HepG2 (cell line): ENCODE measurements at regions not wholly inside any gene's neighbourhood (a gene's known extent, or its start where the extent isn't known, plus 50 kb on each side); places are given as distances from the start of the nearest gene placed in this dataset.
A peak's percentile ranks its signal among the peaks of the same experiment; 100 is the strongest.

ENCODE experiments used
- ATAC-seq: fragments of 200-7000 bp; cut with Tn5 transposase; 3 replicates; pipeline ENCODE4 v1.9.1; 2020; ENCODE audit warnings: mild to moderate bottlenecking, moderate library complexity
- BruUV-seq: library from RNA; stranded (reverse); fragments of 400-500 nt; replicated peaks from 2 replicates; lab custom pipeline; 2021; lab: Mats Ljungman, UMichigan
- CTCF ChIA-PET: fragments of 300-600 bp; formaldehyde crosslinking; extraction: SDS; loops from one replicate; lab custom pipeline; 2021; ENCODE audit warnings: low total read pairs, inconsistent platforms, low intra/inter-chr PET ratio; lab: Yijun Ruan, JAX
- POLR2A ChIA-PET: fragments of 350-600 bp; sonication (Branson Sonifier 250); formaldehyde crosslinking; loops from one replicate; lab custom pipeline; 2020; ENCODE audit warnings: antibody characterized with exemption, inconsistent platforms; lab: Yijun Ruan, JAX
- DNase-seq: peaks from one replicate; pipeline ENCODE4 v3.0.0-alpha.2; 2015; ENCODE audit warnings: low spot score
- FAIRE-seq: peaks from 3 replicates; lab custom pipeline; 2011; peaks lifted over from hg19 to GRCh38; lab: Jason Lieb, UNC
- H2AFZ ChIP-seq: one replicate; pipeline ENCODE4 v1.6.1; 2011; ENCODE audit warnings: low read length, inconsistent platforms
- H3K27ac ChIP-seq: fragments of 300-600 bp; 3 replicates; pipeline ENCODE4 v1.8.0; 2011; ENCODE audit warnings: mixed run types, mild to moderate bottlenecking, mixed read lengths, low read length, inconsistent platforms; ENCODE audit not compliant: insufficient read depth; ENCODE audit errors: extremely low read length
- H3K27me3 ChIP-seq, 2 experiments: fragments of 200-600 bp in 1 of 2; 2 replicates in 1 of 2; 3 replicates in 1 of 2; pipeline versions ENCODE4 v1.6.0 to v1.8.0; 2011; ENCODE audit warnings: low read length in 2 of 2, mild to moderate bottlenecking in 2 of 2, moderate library complexity in 2 of 2, inconsistent platforms in 1 of 2; ENCODE audit not compliant: insufficient read depth in 2 of 2, control insufficient read depth in 1 of 2
- H3K36me3 ChIP-seq, 2 experiments: fragments of 200-600 bp in 1 of 2; replicated peaks in 1 of 2; 2 replicates in 1 of 2; 3 replicates in 1 of 2; pipeline versions ENCODE4 v1.5.1 to v1.8.0; 2011; ENCODE audit warnings: low read length in 2 of 2, inconsistent platforms in 1 of 2; ENCODE audit not compliant: insufficient read depth in 2 of 2, control insufficient read depth in 1 of 2
- H3K4me1 ChIP-seq: 2 replicates; pipeline ENCODE4 v1.5.1; 2012; ENCODE audit warnings: low read length, inconsistent platforms; ENCODE audit not compliant: insufficient read depth
- H3K4me2 ChIP-seq: 2 replicates; pipeline ENCODE4 v1.6.0; 2011; ENCODE audit warnings: low read depth, low read length, inconsistent platforms
- H3K4me3 ChIP-seq, 3 experiments: fragments of 200-600 bp in 1 of 3; sonication (generic), shearing (Covaris generic) in 1 of 3; replicated peaks in 1 of 3; 2 replicates each; pipeline ENCODE4 v1.5.1; 2011 to 2016; ENCODE audit warnings: low read length in 3 of 3, inconsistent platforms in 2 of 3, low read depth in 2 of 3, mild to moderate bottlenecking in 2 of 3, control low read depth in 1 of 3, mixed read lengths in 1 of 3; ENCODE audit not compliant: insufficient read depth in 1 of 3
- H3K79me2 ChIP-seq: one replicate; pipeline ENCODE4 v1.6.1; 2011; ENCODE audit warnings: low read length, inconsistent platforms; ENCODE audit not compliant: insufficient read depth
- H3K9ac ChIP-seq: 2 replicates; pipeline ENCODE4 v1.6.0; 2011; ENCODE audit warnings: mild to moderate bottlenecking, low read depth, low read length, inconsistent platforms; ENCODE audit not compliant: insufficient read depth
- H3K9me3 ChIP-seq: 2 replicates; pipeline ENCODE4 v1.5.1; 2012; ENCODE audit warnings: mild to moderate bottlenecking, low read length
- H4K20me1 ChIP-seq: 2 replicates; pipeline ENCODE4 v1.6.0; 2011; ENCODE audit warnings: inconsistent platforms, mild to moderate bottlenecking, low read length, moderate library complexity; ENCODE audit not compliant: insufficient read depth
- CEBPB ChIP-seq: IDR thresholded peaks from 2 replicates; pipeline ENCODE4 v1.6.1; 2011; ENCODE audit warnings: low read depth, low read length, improper control_type of control experiment, borderline replicate concordance
- HNRNPL ChIP-seq: fragments of 200-400 bp; formaldehyde crosslinking; IDR thresholded peaks from 2 replicates; pipeline ENCODE4 v1.6.1; 2017; ENCODE audit warnings: mild to moderate bottlenecking, low read depth, low read length
- MAZ ChIP-seq, 2 experiments: sonication (generic) in 1 of 2; formaldehyde crosslinking in 1 of 2; IDR thresholded peaks; 2 replicates each; pipeline versions ENCODE4 v1.5.0 to v1.6.1; 2012 to 2020; ENCODE audit warnings: low read depth in 2 of 2, mild to moderate bottlenecking in 2 of 2, borderline replicate concordance in 1 of 2, improper control_type of control experiment in 1 of 2, low read length in 1 of 2, missing genetic modification reagents in 1 of 2, moderate library complexity in 1 of 2
- ZNF569 ChIP-seq: sonication (generic); formaldehyde crosslinking; IDR thresholded peaks from 2 replicates; pipeline ENCODE4 v1.5.0; 2020; ENCODE audit warnings: mild to moderate bottlenecking, missing genetic modification reagents, moderate library complexity, borderline replicate concordance
- ZSCAN30 ChIP-seq: sonication (generic); formaldehyde crosslinking; IDR thresholded peaks from 2 replicates; pipeline ENCODE4 v1.5.0; 2020; ENCODE audit warnings: mild to moderate bottlenecking, missing genetic modification reagents
- WGBS: methylation state at CpG from one replicate; pipeline ENCODE4 v1.1.6; 2017; ENCODE audit warnings: low lambda C conversion rate; 5-methylcytosine and 5-hydroxymethylcytosine counted together
- in situ Hi-C: cut with HindIII; loops from 2 replicates; pipeline ENCODE4 v1.10.0; 2017; ENCODE audit warnings: low pct_unique_long_range_greater_than_20kb; ENCODE audit not compliant: extremely low pct_ligation_motif_present
- intact Hi-C: fragments of 100-400 bp; cut with micrococcal nuclease; formaldehyde crosslinking; loops from one replicate; pipeline ENCODE4 v1.10.0; 2022; ENCODE audit not compliant: unreplicated experiment
- TF ChIP-seq, protein P1 (sequence below): fragments of 450-650 bp; IDR thresholded peaks from 2 replicates; pipeline ENCODE4 v1.6.1; 2017; ENCODE audit warnings: mild to moderate bottlenecking
- TF ChIP-seq, protein P2 (sequence below): sonication (generic); formaldehyde crosslinking; IDR thresholded peaks from 2 replicates; pipeline ENCODE4 v1.4.0; 2020; ENCODE audit warnings: missing genetic modification reagents, borderline replicate concordance
- TF ChIP-seq, protein P3 (sequence below): sonication (generic); formaldehyde crosslinking; IDR thresholded peaks from 2 replicates; pipeline ENCODE4 v1.8.0; 2022; ENCODE audit warnings: mild to moderate bottlenecking, missing genetic modification reagents, moderate library complexity
- TF ChIP-seq, protein P4 (sequence below): sonication (generic); formaldehyde crosslinking; IDR thresholded peaks from 2 replicates; pipeline ENCODE4 v1.5.0; 2020; ENCODE audit warnings: mild to moderate bottlenecking, missing genetic modification reagents

DNA sequence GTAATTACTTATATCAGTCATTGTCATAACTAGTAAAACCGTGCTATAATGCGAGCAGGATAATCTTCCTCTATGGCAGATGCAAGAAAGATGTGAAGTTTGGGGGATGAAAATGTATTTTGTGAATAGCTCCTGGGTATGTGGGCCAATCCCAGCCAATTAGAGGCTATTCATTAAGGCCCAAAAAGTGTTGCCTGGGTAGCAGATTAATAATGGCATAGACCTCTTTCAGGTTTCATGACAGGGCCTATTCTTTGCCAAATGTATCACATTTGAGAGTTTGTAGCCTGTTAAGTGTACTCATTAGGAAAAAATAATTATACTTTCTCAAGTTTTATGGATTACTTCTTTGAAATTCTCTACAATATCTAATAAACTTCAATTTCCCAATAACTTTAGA, 199.2 kb upstream of the POU3F2 start (continued):
- TF ChIP-seq ZNF569 = no peak
- TF ChIP-seq HNRNPL = no peak
- TF ChIP-seq ZSCAN30 = no peak

DNA sequence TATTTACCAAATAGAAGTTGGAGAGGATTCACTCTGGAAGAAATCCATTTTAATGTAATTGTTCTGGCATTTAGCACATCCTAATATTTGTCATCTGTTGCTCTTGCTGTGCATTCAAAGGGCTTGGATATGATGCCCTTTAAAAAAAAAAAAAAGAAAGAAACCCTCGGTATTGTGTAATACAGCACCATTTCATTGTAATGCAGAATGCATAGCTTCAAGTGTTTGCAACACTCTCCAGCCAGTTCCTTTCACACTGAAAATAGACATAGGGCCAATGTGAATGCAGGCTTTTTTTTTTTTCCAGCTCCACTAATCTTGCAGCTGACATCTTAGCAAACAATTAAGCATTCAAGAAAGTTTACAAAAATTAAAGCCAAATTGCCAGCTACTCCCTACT, 197.4 kb upstream of the POU3F2 start:
- intact Hi-C loops (no loop called here), in situ Hi-C loops (no loop called here)
- H4K20me1 ChIP-seq = no peaks in the 10 kb centered on the region
- H3K4me3 ChIP-seq = no peak overlapping the region
- no peaks in the 10 kb centered on the region for H3K9me3 ChIP-seq
- no peak overlapping the region for H3K9ac ChIP-seq
- no peaks in the 10 kb centered on the region for H3K27me3 ChIP-seq
- H3K4me2 ChIP-seq = no peak overlapping the region
- H3K4me1 ChIP-seq = peaks cover 8% of the 10 kb centered on the region
- TF ChIP-seq MAZ (IDR thresholded peaks at IDR 0.05; ENCODE audit: borderline replicate concordance, low read depth, low read length) (no peak), MAZ (CRISPR knock-in tag; IDR thresholded peaks at IDR 0.05; ENCODE audit: low read depth) (no peak), CEBPB (peak; percentile 53; the same call in 1 of the 2 replicates)
- TF ChIP-seq, protein P1, sequence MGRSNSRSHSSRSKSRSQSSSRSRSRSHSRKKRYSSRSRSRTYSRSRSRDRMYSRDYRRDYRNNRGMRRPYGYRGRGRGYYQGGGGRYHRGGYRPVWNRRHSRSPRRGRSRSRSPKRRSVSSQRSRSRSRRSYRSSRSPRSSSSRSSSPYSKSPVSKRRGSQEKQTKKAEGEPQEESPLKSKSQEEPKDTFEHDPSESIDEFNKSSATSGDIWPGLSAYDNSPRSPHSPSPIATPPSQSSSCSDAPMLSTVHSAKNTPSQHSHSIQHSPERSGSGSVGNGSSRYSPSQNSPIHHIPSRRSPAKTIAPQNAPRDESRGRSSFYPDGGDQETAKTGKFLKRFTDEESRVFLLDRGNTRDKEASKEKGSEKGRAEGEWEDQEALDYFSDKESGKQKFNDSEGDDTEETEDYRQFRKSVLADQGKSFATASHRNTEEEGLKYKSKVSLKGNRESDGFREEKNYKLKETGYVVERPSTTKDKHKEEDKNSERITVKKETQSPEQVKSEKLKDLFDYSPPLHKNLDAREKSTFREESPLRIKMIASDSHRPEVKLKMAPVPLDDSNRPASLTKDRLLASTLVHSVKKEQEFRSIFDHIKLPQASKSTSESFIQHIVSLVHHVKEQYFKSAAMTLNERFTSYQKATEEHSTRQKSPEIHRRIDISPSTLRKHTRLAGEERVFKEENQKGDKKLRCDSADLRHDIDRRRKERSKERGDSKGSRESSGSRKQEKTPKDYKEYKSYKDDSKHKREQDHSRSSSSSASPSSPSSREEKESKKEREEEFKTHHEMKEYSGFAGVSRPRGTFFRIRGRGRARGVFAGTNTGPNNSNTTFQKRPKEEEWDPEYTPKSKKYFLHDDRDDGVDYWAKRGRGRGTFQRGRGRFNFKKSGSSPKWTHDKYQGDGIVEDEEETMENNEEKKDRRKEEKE = no peak
- TF ChIP-seq, protein P2, sequence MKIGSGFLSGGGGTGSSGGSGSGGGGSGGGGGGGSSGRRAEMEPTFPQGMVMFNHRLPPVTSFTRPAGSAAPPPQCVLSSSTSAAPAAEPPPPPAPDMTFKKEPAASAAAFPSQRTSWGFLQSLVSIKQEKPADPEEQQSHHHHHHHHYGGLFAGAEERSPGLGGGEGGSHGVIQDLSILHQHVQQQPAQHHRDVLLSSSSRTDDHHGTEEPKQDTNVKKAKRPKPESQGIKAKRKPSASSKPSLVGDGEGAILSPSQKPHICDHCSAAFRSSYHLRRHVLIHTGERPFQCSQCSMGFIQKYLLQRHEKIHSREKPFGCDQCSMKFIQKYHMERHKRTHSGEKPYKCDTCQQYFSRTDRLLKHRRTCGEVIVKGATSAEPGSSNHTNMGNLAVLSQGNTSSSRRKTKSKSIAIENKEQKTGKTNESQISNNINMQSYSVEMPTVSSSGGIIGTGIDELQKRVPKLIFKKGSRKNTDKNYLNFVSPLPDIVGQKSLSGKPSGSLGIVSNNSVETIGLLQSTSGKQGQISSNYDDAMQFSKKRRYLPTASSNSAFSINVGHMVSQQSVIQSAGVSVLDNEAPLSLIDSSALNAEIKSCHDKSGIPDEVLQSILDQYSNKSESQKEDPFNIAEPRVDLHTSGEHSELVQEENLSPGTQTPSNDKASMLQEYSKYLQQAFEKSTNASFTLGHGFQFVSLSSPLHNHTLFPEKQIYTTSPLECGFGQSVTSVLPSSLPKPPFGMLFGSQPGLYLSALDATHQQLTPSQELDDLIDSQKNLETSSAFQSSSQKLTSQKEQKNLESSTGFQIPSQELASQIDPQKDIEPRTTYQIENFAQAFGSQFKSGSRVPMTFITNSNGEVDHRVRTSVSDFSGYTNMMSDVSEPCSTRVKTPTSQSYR = no peak
- TF ChIP-seq, protein P3, sequence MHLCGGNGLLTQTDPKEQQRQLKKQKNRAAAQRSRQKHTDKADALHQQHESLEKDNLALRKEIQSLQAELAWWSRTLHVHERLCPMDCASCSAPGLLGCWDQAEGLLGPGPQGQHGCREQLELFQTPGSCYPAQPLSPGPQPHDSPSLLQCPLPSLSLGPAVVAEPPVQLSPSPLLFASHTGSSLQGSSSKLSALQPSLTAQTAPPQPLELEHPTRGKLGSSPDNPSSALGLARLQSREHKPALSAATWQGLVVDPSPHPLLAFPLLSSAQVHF (CRISPR knock-in tag) = no peak
- TF ChIP-seq, protein P4, sequence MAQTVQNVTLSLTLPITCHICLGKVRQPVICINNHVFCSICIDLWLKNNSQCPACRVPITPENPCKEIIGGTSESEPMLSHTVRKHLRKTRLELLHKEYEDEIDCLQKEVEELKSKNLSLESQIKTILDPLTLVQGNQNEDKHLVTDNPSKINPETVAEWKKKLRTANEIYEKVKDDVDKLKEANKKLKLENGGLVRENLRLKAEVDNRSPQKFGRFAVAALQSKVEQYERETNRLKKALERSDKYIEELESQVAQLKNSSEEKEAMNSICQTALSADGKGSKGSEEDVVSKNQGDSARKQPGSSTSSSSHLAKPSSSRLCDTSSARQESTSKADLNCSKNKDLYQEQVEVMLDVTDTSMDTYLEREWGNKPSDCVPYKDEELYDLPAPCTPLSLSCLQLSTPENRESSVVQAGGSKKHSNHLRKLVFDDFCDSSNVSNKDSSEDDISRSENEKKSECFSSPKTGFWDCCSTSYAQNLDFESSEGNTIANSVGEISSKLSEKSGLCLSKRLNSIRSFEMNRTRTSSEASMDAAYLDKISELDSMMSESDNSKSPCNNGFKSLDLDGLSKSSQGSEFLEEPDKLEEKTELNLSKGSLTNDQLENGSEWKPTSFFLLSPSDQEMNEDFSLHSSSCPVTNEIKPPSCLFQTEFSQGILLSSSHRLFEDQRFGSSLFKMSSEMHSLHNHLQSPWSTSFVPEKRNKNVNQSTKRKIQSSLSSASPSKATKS = no peak
- POLR2A ChIA-PET = no interaction called here
- no peak overlapping the region for H3K27ac ChIP-seq
- H3K79me2 ChIP-seq = no peaks in the 10 kb centered on the region
- BruUV-seq = no TSS peak
- no peak overlapping the region for H2AFZ ChIP-seq
- no peaks in the 10 kb centered on the region for H3K36me3 ChIP-seq
- no peak for DNase-seq
- CTCF ChIA-PET = no interaction called here
- ATAC-seq = no peak
- 3% methylated on average over 1 of the region's 1 CpG for WGBS
- no peak for FAIRE-seq
